Activated CD4-positive, alpha-beta T cell treated with anti-CD3 and anti-CD28 coated beads for 1 hour (primary cell): ENCODE measurements at regions not wholly inside any gene's neighbourhood (a gene's known extent, or its start where the extent isn't known, plus 50 kb on each side); places are given as distances from the start of the nearest gene placed in this dataset.
"Not testable (repeated sequence)": the region's sequence is repeated elsewhere in the genome, so short reads cannot be mapped to it uniquely, and the experiment has no call there.

Experiments
- DNase-seq: peaks from one replicate; pipeline ENCODE4 v3.0.0-alpha.2; 2020

- no peak for DNase-seq
Measured at GRCh38 chr2:204373942-204374341, 171.3 kb upstream of the PARD3B start.

- DNase-seq, result no peak
Measured at GRCh38 chr2:204380141-204380881, 165.0 kb upstream of the PARD3B start.

- no peak for DNase-seq
Measured at GRCh38 chr2:204386668-204387067, 158.6 kb upstream of the PARD3B start.

GRCh38 chr2:204389120-204389519, 156.2 kb upstream of the PARD3B start:
- DNase-seq, result no peak

- no peak for DNase-seq
Measured at GRCh38 chr2:204389856-204390255, 155.4 kb upstream of the PARD3B start.

- no peak for DNase-seq
Measured at GRCh38 chr2:204395539-204395938, 149.7 kb upstream of the PARD3B start.

GRCh38 chr2:204401114-204401513, 144.2 kb upstream of the PARD3B start:
- DNase-seq, result no peak

- no peak for DNase-seq
Measured at GRCh38 chr2:204407204-204408014, 137.9 kb upstream of the PARD3B start.

- DNase-seq, result not testable (repeated sequence)
Measured at GRCh38 chr2:204412782-204413181, 132.5 kb upstream of the PARD3B start.

- DNase-seq, result no peak
Measured at GRCh38 chr2:204415406-204416181, 129.7 kb upstream of the PARD3B start.

- DNase-seq, result no peak
Measured at GRCh38 chr2:204416236-204416635, 129.0 kb upstream of the PARD3B start.

GRCh38 chr2:204425821-204426220, 119.5 kb upstream of the PARD3B start:
- no peak for DNase-seq

- no peak for DNase-seq
Measured at GRCh38 chr2:204428675-204429074, 116.6 kb upstream of the PARD3B start.

GRCh38 chr2:204431529-204431928, 113.7 kb upstream of the PARD3B start:
- DNase-seq, result no peak

- no peak for DNase-seq
Measured at GRCh38 chr2:204432196-204432595, 113.1 kb upstream of the PARD3B start.

GRCh38 chr2:204434660-204435462, 110.4 kb upstream of the PARD3B start:
- DNase-seq, result no peak

- DNase-seq, result no peak
Measured at GRCh38 chr2:204436230-204436629, 109.0 kb upstream of the PARD3B start.

GRCh38 chr2:204437408-204437807, 107.9 kb upstream of the PARD3B start:
- no peak for DNase-seq

GRCh38 chr2:204437815-204438756, 107.2 kb upstream of the PARD3B start:
- DNase-seq, result no peak

- DNase-seq, result no peak
Measured at GRCh38 chr2:204441316-204441715, 104.0 kb upstream of the PARD3B start.

GRCh38 chr2:204445149-204445548, 100.1 kb upstream of the PARD3B start:
- no peak for DNase-seq
